HFFc6 (cell line): ENCODE measurements at regions not wholly inside any gene's neighbourhood (a gene's known extent, or its start where the extent isn't known, plus 50 kb on each side); places are given as distances from the start of the nearest gene placed in this dataset.

ENCODE experiments used
- DNase-seq: peaks from one replicate; pipeline ENCODE4 v3.0.0-alpha.2; 2018
- H3K27ac Mint-ChIP-seq: 2 replicates; pipeline ENCODE4 v1.8.0; 2020; ENCODE audit warnings: mild to moderate bottlenecking, mixed read lengths
- H3K27me3 Mint-ChIP-seq: 2 replicates; pipeline ENCODE4 v1.8.0; 2021; ENCODE audit warnings: mild to moderate bottlenecking, moderate library complexity, mixed read lengths; ENCODE audit not compliant: insufficient read depth
- H3K36me3 Mint-ChIP-seq: 2 replicates; pipeline ENCODE4 v1.8.0; 2021; ENCODE audit warnings: low read depth, mixed read lengths
- H3K4me1 Mint-ChIP-seq: 2 replicates; pipeline ENCODE4 v1.8.0; 2020; ENCODE audit warnings: low read depth, mixed read lengths
- H3K4me3 Mint-ChIP-seq: 2 replicates; pipeline ENCODE4 v1.8.0; 2020; ENCODE audit warnings: mild to moderate bottlenecking, moderate library complexity, mixed read lengths
- H3K9me3 Mint-ChIP-seq: 2 replicates; pipeline ENCODE4 v1.8.0; 2020; ENCODE audit warnings: mild to moderate bottlenecking, mixed read lengths
- CTCF ChIP-seq: fragments of 200-600 bp; sonication (generic); IDR thresholded peaks from 2 replicates; pipeline ENCODE4 v1.5.0; 2021; ENCODE audit warnings: antibody characterized with exemption, mild to moderate bottlenecking

- Mint-ChIP-seq H3K9me3 (peaks cover 41% of the 10 kb centered on the region), H3K36me3 (no peaks in the 10 kb centered on the region), H3K27ac (no peak overlapping the region), H3K27me3 (no peaks in the 10 kb centered on the region), H3K4me1 (no peaks in the 10 kb centered on the region), H3K4me3 (no peak overlapping the region)
- DNase-seq = no peak
- TF ChIP-seq CTCF = no peak
Measured at GRCh38 chr13:79171141-79172061, 234.7 kb downstream of the RBM26 start.

GRCh38 chr13:79160818-79161217 is 245.2 kb downstream of the RBM26 start:
- Mint-ChIP-seq H3K36me3 (no peaks in the 10 kb centered on the region), H3K27ac (no peak overlapping the region), H3K4me1 (no peaks in the 10 kb centered on the region), H3K9me3 (peaks cover 28% of the 10 kb centered on the region), H3K4me3 (no peak overlapping the region), H3K27me3 (no peaks in the 10 kb centered on the region)
- no peak for DNase-seq
- no peak for TF ChIP-seq CTCF

GRCh38 chr13:79155883-79156282 is 250.2 kb downstream of the RBM26 start:
- no peaks in the 10 kb centered on the region for H3K36me3 Mint-ChIP-seq
- no peaks in the 10 kb centered on the region for H3K4me1 Mint-ChIP-seq
- no peak overlapping the region for H3K4me3 Mint-ChIP-seq
- no peak for DNase-seq
- peaks cover 14% of the 10 kb centered on the region for H3K9me3 Mint-ChIP-seq
- H3K27me3 Mint-ChIP-seq = no peaks in the 10 kb centered on the region
- H3K27ac Mint-ChIP-seq = no peak overlapping the region
- no peak for TF ChIP-seq CTCF

- Mint-ChIP-seq H3K4me1 (no peaks in the 10 kb centered on the region), H3K27me3 (no peaks in the 10 kb centered on the region; the same call in 1 of the 2 replicates), H3K36me3 (no peaks in the 10 kb centered on the region), H3K27ac (no peak overlapping the region), H3K9me3 (peaks cover 22% of the 10 kb centered on the region), H3K4me3 (no peak overlapping the region)
- no peak for DNase-seq
- no peak for TF ChIP-seq CTCF
Measured at GRCh38 chr13:79149210-79149609, 256.8 kb downstream of the RBM26 start.

- DNase-seq = no peak
- Mint-ChIP-seq H3K4me3 (no peak overlapping the region), H3K27me3 (no peaks in the 10 kb centered on the region), H3K4me1 (no peaks in the 10 kb centered on the region), H3K27ac (no peak overlapping the region), H3K36me3 (no peaks in the 10 kb centered on the region), H3K9me3 (peaks cover 16% of the 10 kb centered on the region)
- no peak for TF ChIP-seq CTCF
Measured at GRCh38 chr13:79141082-79141481, 265.0 kb downstream of the RBM26 start.
